SU-DHL-6 (cell line): ENCODE measurements at regions not wholly inside any gene's neighbourhood (a gene's known extent, or its start where the extent isn't known, plus 50 kb on each side); places are given as distances from the start of the nearest gene placed in this dataset.

Experiments used
- CTCF ChIP-seq: fragments of 200-600 bp; sonication (generic); IDR thresholded peaks from one replicate; pipeline ENCODE4 v1.5.1; 2017; ENCODE audit warnings: antibody characterized with exemption, mild to moderate bottlenecking, low read length, moderate library complexity; ENCODE audit not compliant: insufficient read depth, poor library complexity, severe bottlenecking
- EZH2phosphoT487 ChIP-seq: fragments of 200-600 bp; sonication (generic), shearing (Covaris generic); conservative IDR thresholded peaks from 2 replicates; pipeline ENCODE4 v1.6.1; 2018; ENCODE audit warnings: mild to moderate bottlenecking, antibody characterized with exemption, low read length, moderate library complexity, mixed read lengths

DNA sequence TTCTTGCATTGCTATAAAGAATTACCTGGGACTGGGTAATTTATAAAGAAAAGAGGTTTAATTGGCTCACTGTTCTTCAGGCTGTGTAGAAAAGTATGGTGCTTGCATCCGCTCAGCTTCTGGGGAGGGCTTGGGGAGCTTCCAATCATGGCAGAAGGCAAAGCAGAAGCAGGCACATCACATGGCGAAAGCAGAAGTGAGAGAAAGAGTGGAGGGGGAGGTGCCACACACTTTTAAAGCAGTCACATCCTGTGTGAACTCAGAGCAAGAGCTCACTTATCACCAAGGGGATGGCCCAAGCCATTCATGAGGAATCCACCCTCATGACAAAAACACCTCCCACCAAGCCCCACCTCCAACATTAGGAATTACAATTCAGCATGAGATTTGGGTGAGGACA is 303.5 kb downstream of the OTUD1 start:
- TF ChIP-seq CTCF: no peak
- no peak for TF ChIP-seq EZH2phosphoT487
